HL-60 (cell line): ENCODE measurements at regions not wholly inside any gene's neighbourhood (a gene's known extent, or its start where the extent isn't known, plus 50 kb on each side); places are given as distances from the start of the nearest gene placed in this dataset.

Source experiments
- DNase-seq, 2 experiments: peaks; one replicate each; pipeline ENCODE4 v3.0.0-alpha.2; 2010 to 2020; ENCODE audit warnings: low read depth in 1 of 2, low spot score in 1 of 2
- H3K27ac ChIP-seq: fragments of 250-450 bp; sonication (Bioruptor Pico); replicated peaks from 2 replicates; pipeline ENCODE4 v1.5.1; 2020; ENCODE audit warnings: mild to moderate bottlenecking, moderate library complexity
- H3K27me3 ChIP-seq: fragments of 250-450 bp; sonication (Bioruptor Pico); 2 replicates; pipeline ENCODE4 v1.5.1; 2021; ENCODE audit warnings: mild to moderate bottlenecking, moderate library complexity; ENCODE audit not compliant: insufficient read depth, poor library complexity, severe bottlenecking
- H3K4me3 ChIP-seq: replicated peaks from 2 replicates; pipeline ENCODE4 v1.5.1; 2011; ENCODE audit warnings: mild to moderate bottlenecking, control low read depth, low read length; ENCODE audit not compliant: insufficient read depth
- CTCF ChIP-seq: IDR thresholded peaks from one replicate; pipeline ENCODE4 v1.5.1; 2011; ENCODE audit warnings: low read length, control low read depth, inconsistent platforms; ENCODE audit not compliant: insufficient read depth
- GABPA ChIP-seq: IDR thresholded peaks from 2 replicates; pipeline ENCODE4 v1.6.1; 2012; ENCODE audit warnings: low read depth
- POLR2AphosphoS5 ChIP-seq: IDR thresholded peaks from 2 replicates; pipeline ENCODE4 v1.6.1; 2012; ENCODE audit warnings: low read depth
- REST ChIP-seq: IDR thresholded peaks from 2 replicates; pipeline ENCODE4 v1.6.1; 2012; ENCODE audit warnings: low read depth; ENCODE audit not compliant: insufficient replicate concordance
- SPI1 ChIP-seq: IDR thresholded peaks from 2 replicates; pipeline ENCODE4 v1.6.1; 2012; ENCODE audit warnings: low read depth, mild to moderate bottlenecking, borderline replicate concordance

GRCh38 chr3:54071601-54072000, 50.8 kb upstream of the CACNA2D3 start:
- TF ChIP-seq REST: no peak
- no peak for TF ChIP-seq CTCF
- TF ChIP-seq GABPA: no peak
- TF ChIP-seq SPI1: no peak
- TF ChIP-seq POLR2AphosphoS5: no peak
- no peak for DNase-seq
- Histone ChIP-seq H3K27ac (no peak overlapping the region), H3K4me3 (no peak overlapping the region), H3K27me3 (peaks cover 2% of the 10 kb centered on the region)

GRCh38 chr3:54069961-54070360, 52.4 kb upstream of the CACNA2D3 start:
- no peak for DNase-seq
- H3K27me3 ChIP-seq: peaks cover 2% of the 10 kb centered on the region
- H3K27ac ChIP-seq: no peak overlapping the region
- no peak overlapping the region for H3K4me3 ChIP-seq
- TF ChIP-seq CTCF (no peak), REST (no peak), GABPA (no peak), POLR2AphosphoS5 (no peak), SPI1 (no peak)

GRCh38 chr3:54067055-54067698, 55.2 kb upstream of the CACNA2D3 start:
- Histone ChIP-seq H3K27ac (no peak overlapping the region), H3K27me3 (peaks cover 2% of the 10 kb centered on the region), H3K4me3 (no peak overlapping the region)
- no peak for DNase-seq
- TF ChIP-seq CTCF (no peak), POLR2AphosphoS5 (no peak), GABPA (no peak), REST (no peak), SPI1 (no peak)
